Neural progenitor cell (in vitro differentiated cells): ENCODE measurements at regions not wholly inside any gene's neighbourhood (a gene's known extent, or its start where the extent isn't known, plus 50 kb on each side); places are given as distances from the start of the nearest gene placed in this dataset.

Experiments
- CTCF ChIP-seq: fragments of 200-600 bp; sonication (generic); IDR thresholded peaks from 2 replicates; pipeline ENCODE4 v1.5.1; 2017; ENCODE audit warnings: antibody characterized with exemption, mild to moderate bottlenecking
- EZH2 ChIP-seq: fragments of 200-600 bp; sonication (generic); IDR thresholded peaks from 2 replicates; pipeline ENCODE4 v1.6.1; 2017; ENCODE audit warnings: antibody characterized with exemption, mild to moderate bottlenecking, moderate library complexity

DNA sequence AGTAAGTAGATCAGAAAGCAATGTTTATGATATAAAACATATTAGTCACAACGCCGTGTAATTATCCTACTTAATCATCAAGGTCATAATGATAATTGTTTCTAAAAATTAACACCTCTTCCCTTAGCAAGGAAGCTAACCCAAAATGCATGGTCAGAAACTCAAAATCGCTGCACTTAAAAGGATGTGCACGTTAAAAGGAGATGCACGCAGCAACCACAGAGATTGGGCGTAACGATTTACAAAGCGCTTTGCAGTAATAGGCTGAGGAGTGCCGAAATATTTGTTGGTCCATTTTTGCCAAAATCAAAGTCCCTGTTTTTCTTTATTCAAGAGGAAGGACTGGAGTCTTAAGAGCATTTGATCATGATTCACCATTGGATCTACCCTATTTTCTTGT, 1077.2 kb downstream of the VRK1 start:
- TF ChIP-seq CTCF (no peak), EZH2 (no peak)
